AG10803 (cell line): ENCODE measurements at regions not wholly inside any gene's neighbourhood (a gene's known extent, or its start where the extent isn't known, plus 50 kb on each side); places are given as distances from the start of the nearest gene placed in this dataset.

Source experiments
- DNase-seq: peaks from one replicate; pipeline ENCODE4 v3.0.0; 2010; ENCODE audit warnings: low read depth
- H3K4me3 ChIP-seq: 2 replicates; pipeline ENCODE4 v1.5.1; 2011; ENCODE audit warnings: mild to moderate bottlenecking, low read length, control low read depth
- TF ChIP-seq, protein P1 (sequence below): conservative IDR thresholded peaks from 2 replicates; pipeline ENCODE4 v1.5.1; 2011; ENCODE audit warnings: mild to moderate bottlenecking, low read length, control low read depth, inconsistent platforms

GRCh38 chr13:99897076-99897440 lies 74.5 kb downstream of the ZIC5 start:
- no peak overlapping the region for H3K4me3 ChIP-seq
- no peak for DNase-seq
- TF ChIP-seq, protein P1, sequence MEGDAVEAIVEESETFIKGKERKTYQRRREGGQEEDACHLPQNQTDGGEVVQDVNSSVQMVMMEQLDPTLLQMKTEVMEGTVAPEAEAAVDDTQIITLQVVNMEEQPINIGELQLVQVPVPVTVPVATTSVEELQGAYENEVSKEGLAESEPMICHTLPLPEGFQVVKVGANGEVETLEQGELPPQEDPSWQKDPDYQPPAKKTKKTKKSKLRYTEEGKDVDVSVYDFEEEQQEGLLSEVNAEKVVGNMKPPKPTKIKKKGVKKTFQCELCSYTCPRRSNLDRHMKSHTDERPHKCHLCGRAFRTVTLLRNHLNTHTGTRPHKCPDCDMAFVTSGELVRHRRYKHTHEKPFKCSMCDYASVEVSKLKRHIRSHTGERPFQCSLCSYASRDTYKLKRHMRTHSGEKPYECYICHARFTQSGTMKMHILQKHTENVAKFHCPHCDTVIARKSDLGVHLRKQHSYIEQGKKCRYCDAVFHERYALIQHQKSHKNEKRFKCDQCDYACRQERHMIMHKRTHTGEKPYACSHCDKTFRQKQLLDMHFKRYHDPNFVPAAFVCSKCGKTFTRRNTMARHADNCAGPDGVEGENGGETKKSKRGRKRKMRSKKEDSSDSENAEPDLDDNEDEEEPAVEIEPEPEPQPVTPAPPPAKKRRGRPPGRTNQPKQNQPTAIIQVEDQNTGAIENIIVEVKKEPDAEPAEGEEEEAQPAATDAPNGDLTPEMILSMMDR: no peak

GRCh38 chr13:99896369-99897075 lies 75.0 kb downstream of the ZIC5 start:
- no peak for DNase-seq
- TF ChIP-seq, protein P1: no peak
- no peak overlapping the region for H3K4me3 ChIP-seq

- peak overlapping the region; percentile 26; the same call in 1 of the 2 replicates for H3K4me3 ChIP-seq
- TF ChIP-seq, protein P1: no peak
- no peak for DNase-seq
Measured at GRCh38 chr13:99895444-99896368, 75.9 kb downstream of the ZIC5 start.

DNA sequence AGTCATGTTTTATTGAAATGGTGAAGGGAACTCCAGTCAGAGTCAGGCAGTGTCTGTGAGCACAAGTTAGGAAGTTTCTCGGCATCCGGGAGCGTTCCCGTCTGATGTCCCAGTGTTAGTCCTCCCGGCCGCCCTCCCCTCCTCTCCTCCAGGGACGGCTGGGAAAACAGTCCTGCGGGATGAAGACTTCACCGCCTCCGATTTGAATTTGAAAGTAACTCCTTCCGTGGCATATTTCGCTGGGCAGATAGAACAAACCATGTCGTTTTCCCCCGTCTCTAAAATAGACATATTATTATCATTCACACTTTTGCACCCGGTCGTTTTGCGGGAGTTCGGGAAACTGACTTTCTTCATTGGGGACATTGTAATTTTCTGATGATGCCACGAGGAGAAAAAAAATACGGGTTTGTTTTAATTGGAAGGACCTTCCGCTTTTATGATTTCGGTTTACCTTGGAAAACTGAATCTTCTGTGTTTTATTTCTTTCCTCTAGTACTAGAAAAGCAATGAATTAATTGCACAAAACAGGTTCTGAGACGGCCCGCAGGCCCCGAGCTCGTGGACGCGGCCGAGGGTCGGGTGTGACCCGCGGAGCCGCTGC lies 76.6 kb downstream of the ZIC5 start:
- peak overlapping the region; percentile 26 for H3K4me3 ChIP-seq

GRCh38 chr13:99894105-99894839 lies 77.3 kb downstream of the ZIC5 start:
- TF ChIP-seq, protein P1: no peak
- DNase-seq: no peak
- no peak overlapping the region for H3K4me3 ChIP-seq

More for the DNA sequence above, 76.6 kb downstream of the ZIC5 start:
- DNase-seq: no peak
- TF ChIP-seq, protein P1: no peak

DNA sequence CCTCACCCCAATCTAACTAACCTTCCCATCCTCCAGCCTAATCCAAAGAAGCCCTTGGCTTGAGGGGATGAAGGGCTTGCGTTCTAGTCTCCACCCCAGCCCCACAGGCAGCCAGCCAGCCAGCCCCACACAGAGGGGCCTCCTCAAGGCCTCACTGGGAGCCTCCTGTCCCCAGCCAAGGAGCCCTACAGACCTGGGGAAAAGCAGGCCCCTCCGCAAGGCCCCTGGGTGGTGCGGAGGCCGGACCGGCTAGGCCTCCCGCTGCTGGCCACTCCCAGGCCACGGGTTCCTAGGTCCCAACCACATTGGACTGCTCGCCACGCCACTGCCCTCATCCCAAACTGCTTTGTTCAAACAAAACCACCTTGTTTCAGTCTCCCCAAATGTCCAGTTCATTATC lies 78.0 kb downstream of the ZIC5 start:
- DNase-seq: no peak
- TF ChIP-seq, protein P1: no peak
- no peak overlapping the region for H3K4me3 ChIP-seq
